Fibroblast of mammary gland (primary cell): ENCODE measurements at regions not wholly inside any gene's neighbourhood (a gene's known extent, or its start where the extent isn't known, plus 50 kb on each side); places are given as distances from the start of the nearest gene placed in this dataset.
"Not testable (repeated sequence)": the region's sequence is repeated elsewhere in the genome, so short reads cannot be mapped to it uniquely, and the experiment has no call there.

Source experiments
- DNase-seq: peaks from one replicate; pipeline ENCODE4 v3.0.0-alpha.2; 2010; ENCODE audit warnings: low read depth
- H3K4me3 ChIP-seq: 2 replicates; pipeline ENCODE4 v1.5.1; 2011; ENCODE audit warnings: low read depth, mild to moderate bottlenecking, low read length, moderate library complexity; ENCODE audit not compliant: control insufficient read depth
- CTCF ChIP-seq: conservative IDR thresholded peaks from 2 replicates; pipeline ENCODE4 v1.5.1; 2011; ENCODE audit warnings: low read depth, low read length, inconsistent platforms; ENCODE audit not compliant: control insufficient read depth, insufficient read depth

DNA sequence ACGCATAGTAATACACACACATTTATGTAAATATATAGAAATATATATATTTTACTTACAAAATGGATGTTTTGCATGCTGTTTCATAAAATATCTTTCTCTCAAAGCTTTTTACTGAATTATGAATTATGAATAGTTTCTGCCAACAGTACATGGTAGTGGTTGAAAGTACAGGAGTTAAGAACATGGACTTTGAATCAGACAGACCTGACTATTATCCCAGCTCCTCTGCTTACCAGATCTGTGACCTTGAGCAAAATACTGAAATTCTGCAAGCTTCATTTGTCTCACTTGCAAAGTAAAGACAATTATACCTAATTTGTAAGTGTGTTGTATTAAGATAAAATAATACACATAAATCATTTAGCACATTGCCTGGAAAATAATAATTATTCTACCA, 459.5 kb downstream of the EPM2A start:
- TF ChIP-seq CTCF: no peak
- no peak for DNase-seq
- H3K4me3 ChIP-seq: no peak overlapping the region

DNA sequence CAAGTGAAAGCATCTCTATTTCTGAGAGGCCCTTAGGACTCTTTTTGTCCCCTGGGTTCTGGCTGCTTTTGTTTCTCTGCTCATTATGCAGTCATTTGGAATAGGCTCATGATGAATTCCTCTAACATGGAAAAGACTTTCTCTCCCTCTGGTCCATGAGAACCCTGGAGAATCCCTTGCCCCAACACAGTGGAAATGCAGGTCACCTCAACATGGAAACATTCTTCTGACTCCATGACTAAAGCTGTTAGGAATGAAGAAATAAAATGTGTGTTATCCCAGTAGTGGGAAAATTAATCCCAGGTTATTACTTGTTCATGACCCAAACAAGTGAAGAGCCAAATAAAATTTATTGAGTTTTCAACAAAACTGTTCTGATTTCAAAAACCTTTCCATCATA, 458.6 kb downstream of the EPM2A start:
- DNase-seq: peak; percentile 3
- TF ChIP-seq CTCF: no peak
- H3K4me3 ChIP-seq: no peak overlapping the region

DNA sequence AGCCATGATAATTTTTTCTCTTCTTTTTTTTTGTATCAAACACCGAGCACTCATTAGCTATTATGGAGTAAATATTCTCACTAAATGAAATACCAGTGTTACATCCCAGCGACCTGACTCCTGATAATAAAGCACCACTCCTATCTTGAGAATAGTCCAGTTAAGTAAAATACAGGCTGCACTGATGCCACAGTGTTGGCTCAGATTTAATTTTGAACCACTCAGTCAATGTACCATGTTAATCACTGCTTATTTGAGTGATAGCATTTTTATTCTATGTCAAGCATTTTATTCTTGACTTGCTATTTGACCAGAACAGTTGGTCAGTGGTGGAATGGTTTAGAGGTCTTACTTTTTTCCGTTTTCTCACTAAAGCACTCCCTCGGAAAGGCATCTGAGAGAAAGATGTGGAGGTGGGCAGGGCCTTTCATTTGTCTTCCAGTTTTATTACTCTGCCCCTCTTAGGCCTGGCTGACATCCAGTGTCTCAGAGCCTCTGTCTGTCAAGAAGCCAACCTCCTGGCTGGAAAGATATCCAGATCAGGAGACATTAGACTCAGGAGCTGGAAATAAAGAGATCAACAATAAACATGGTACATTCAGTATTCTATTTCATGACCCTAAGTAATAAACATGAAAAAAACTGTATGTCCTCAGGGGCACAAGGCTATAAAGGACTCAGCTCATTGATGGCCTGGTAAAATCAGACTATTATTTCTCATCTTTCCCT, 457.8 kb downstream of the EPM2A start:
- TF ChIP-seq CTCF: no peak
- DNase-seq: no peak
- no peak overlapping the region for H3K4me3 ChIP-seq

GRCh38 chr6:145278163-145278807, 457.0 kb downstream of the EPM2A start:
- DNase-seq: peak; percentile 52
- H3K4me3 ChIP-seq: no peak overlapping the region
- no peak for TF ChIP-seq CTCF

DNA sequence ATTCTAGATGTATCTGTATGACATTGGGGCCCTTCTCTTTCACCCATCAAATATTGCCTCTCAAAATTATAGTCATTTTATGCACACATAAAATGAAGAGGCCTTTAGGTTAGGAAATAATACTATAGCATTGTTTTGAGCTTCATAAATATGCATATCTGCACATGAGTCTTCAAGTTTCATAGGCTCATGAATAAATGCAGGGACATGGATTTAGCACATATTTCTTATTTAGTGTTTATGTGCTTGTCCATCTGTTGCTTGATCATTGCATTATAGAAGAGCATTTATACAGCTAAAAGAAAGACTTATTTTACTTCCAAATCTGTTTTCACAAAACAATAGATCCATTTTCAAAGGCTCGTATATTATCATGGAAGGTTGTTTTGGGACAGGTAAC, 455.8 kb downstream of the EPM2A start:
- H3K4me3 ChIP-seq: no peak overlapping the region
- no peak for TF ChIP-seq CTCF
- DNase-seq: no peak

GRCh38 chr6:145279993-145280392, 455.3 kb downstream of the EPM2A start:
- no peak for DNase-seq
- no peak for TF ChIP-seq CTCF
- H3K4me3 ChIP-seq: no peak overlapping the region

- not testable (repeated sequence) for DNase-seq, H3K4me3 ChIP-seq
These were observed 452.1 kb downstream of the EPM2A start for GRCh38 chr6:145283209-145283608.
